OCI-LY7 (cell line): ENCODE measurements at regions not wholly inside any gene's neighbourhood (a gene's known extent, or its start where the extent isn't known, plus 50 kb on each side); places are given as distances from the start of the nearest gene placed in this dataset.

Experiments used
- BruUV-seq: library from RNA; stranded (reverse); fragments of 400-500 nt; replicated peaks from 2 replicates; lab custom pipeline; 2021; lab: Mats Ljungman, UMichigan
- CTCF ChIA-PET: fragments of 300-600 bp; sonication (Branson Sonifier 250); formaldehyde crosslinking; loops from one replicate; lab custom pipeline; 2022; ENCODE audit warnings: antibody characterized with exemption; ENCODE audit not compliant: unreplicated experiment; lab: Charles Lee
- POLR2A ChIA-PET: fragments of 300-600 bp; sonication (Branson Sonifier 250); formaldehyde crosslinking; loops from one replicate; lab custom pipeline; 2022; ENCODE audit warnings: antibody characterized with exemption; lab: Charles Lee
- DNase-seq: peaks from one replicate; pipeline ENCODE4 v3.0.0-alpha.2; 2015; ENCODE audit warnings: low spot score
- H2AFZ ChIP-seq: fragments of 200-600 bp; sonication (generic), shearing (Covaris generic); 2 replicates; pipeline ENCODE4 v1.6.1; 2014; ENCODE audit warnings: mild to moderate bottlenecking, antibody characterized with exemption, low read length, moderate library complexity
- H3K27ac ChIP-seq: fragments of 200-600 bp; sonication (generic); 2 replicates; pipeline ENCODE4 v1.5.1; 2014; ENCODE audit warnings: mixed run types, low read depth, mild to moderate bottlenecking, moderate library complexity, low read length, inconsistent platforms; ENCODE audit not compliant: poor library complexity, severe bottlenecking
- H3K36me3 ChIP-seq: fragments of 200-600 bp; sonication (generic); 2 replicates; pipeline ENCODE4 v1.6.1; 2014; ENCODE audit warnings: mild to moderate bottlenecking, antibody characterized with exemption, low read length, moderate library complexity, mixed read lengths; ENCODE audit not compliant: insufficient read depth
- H3K4me1 ChIP-seq: fragments of 200-600 bp; sonication (generic); 2 replicates; pipeline ENCODE4 v1.5.1; 2014; ENCODE audit warnings: mild to moderate bottlenecking, low read length; ENCODE audit not compliant: insufficient read depth, poor library complexity, severe bottlenecking
- H3K4me2 ChIP-seq: fragments of 200-600 bp; sonication (generic); 2 replicates; pipeline ENCODE4 v1.6.1; 2014; ENCODE audit warnings: mild to moderate bottlenecking, low read length
- H3K4me3 ChIP-seq: fragments of 200-600 bp; sonication (generic); 2 replicates; pipeline ENCODE4 v1.5.1; 2014; ENCODE audit warnings: mild to moderate bottlenecking, low read depth, low read length; ENCODE audit not compliant: poor library complexity, severe bottlenecking
- H3K79me2 ChIP-seq: fragments of 200-600 bp; sonication (generic); 2 replicates; pipeline ENCODE4 v1.6.1; 2016; ENCODE audit warnings: low read depth, mild to moderate bottlenecking, low read length, moderate library complexity, mixed read lengths; ENCODE audit not compliant: insufficient read depth
- H3K9me2 ChIP-seq: fragments of 200-600 bp; sonication (generic); 2 replicates; pipeline ENCODE4 v1.6.1; 2016; ENCODE audit warnings: mild to moderate bottlenecking, low read length, mixed read lengths; ENCODE audit not compliant: insufficient read depth
- H3K9me3 ChIP-seq: fragments of 200-600 bp; sonication (generic); 2 replicates; pipeline ENCODE4 v1.6.1; 2014; ENCODE audit warnings: mild to moderate bottlenecking, mixed run types, low read length, mixed read lengths
- H4K20me1 ChIP-seq: fragments of 200-600 bp; sonication (generic); 2 replicates; pipeline ENCODE4 v1.6.1; 2014; ENCODE audit warnings: mild to moderate bottlenecking, antibody characterized with exemption, low read length, moderate library complexity, mixed read lengths; ENCODE audit not compliant: insufficient read depth
- CTCF ChIP-seq: fragments of 200-600 bp; sonication (generic); conservative IDR thresholded peaks from 2 replicates; pipeline ENCODE4 v1.5.1; 2014; ENCODE audit warnings: mild to moderate bottlenecking, antibody characterized with exemption, low read length, moderate library complexity, mixed read lengths
- EZH2phosphoT487 ChIP-seq: fragments of 200-600 bp; sonication (generic); IDR thresholded peaks from 2 replicates; pipeline ENCODE4 v1.6.1; 2018; ENCODE audit warnings: low read depth, borderline replicate concordance, mild to moderate bottlenecking, mixed run types, antibody characterized with exemption, low read length, moderate library complexity, mixed read lengths
- intact Hi-C: fragments of 100-400 bp; cut with micrococcal nuclease; formaldehyde crosslinking; loops from one replicate; pipeline ENCODE4 v1.10.0; 2022; ENCODE audit not compliant: unreplicated experiment

- H3K9me2 ChIP-seq = no peaks in the 10 kb centered on the region
- H3K36me3 ChIP-seq = no peaks in the 10 kb centered on the region
- no peaks in the 10 kb centered on the region for H4K20me1 ChIP-seq
- H3K79me2 ChIP-seq = no peaks in the 10 kb centered on the region
- no peak for DNase-seq
- no peak overlapping the region for H3K27ac ChIP-seq
- no peak overlapping the region for H3K4me3 ChIP-seq
- no peaks in the 10 kb centered on the region for H3K4me1 ChIP-seq
- POLR2A ChIA-PET = interaction anchor here (0.7 kb wide), 1 partner anchor 23 kb away, joined by 8 read pairs; no protein-coding TSS in a partner anchor
- TF ChIP-seq EZH2phosphoT487 (no peak), CTCF (no peak)
- no peak overlapping the region for H2AFZ ChIP-seq
- no peaks in the 10 kb centered on the region for H3K9me3 ChIP-seq
- BruUV-seq = no TSS peak
- H3K4me2 ChIP-seq = no peak overlapping the region
- CTCF ChIA-PET = no interaction called here
- intact Hi-C loops = no loop called here
Measured at GRCh38 chr4:148800336-148800885, 358.2 kb upstream of the NR3C2 start.

- Histone ChIP-seq H3K9me3 (no peaks in the 10 kb centered on the region), H3K4me2 (no peak overlapping the region), H4K20me1 (no peaks in the 10 kb centered on the region), H2AFZ (no peak overlapping the region), H3K79me2 (no peaks in the 10 kb centered on the region), H3K4me1 (no peaks in the 10 kb centered on the region), H3K9me2 (no peaks in the 10 kb centered on the region), H3K36me3 (no peaks in the 10 kb centered on the region), H3K27ac (no peak overlapping the region), H3K4me3 (no peak overlapping the region)
- intact Hi-C loops = no loop called here
- TF ChIP-seq CTCF (no peak), EZH2phosphoT487 (no peak)
- ChIA-PET POLR2A (interaction anchor here (0.6 kb wide), 1 partner anchor 34 kb away, joined by 3 read pairs; no protein-coding TSS in a partner anchor), CTCF (no interaction called here)
- no peak for DNase-seq
- BruUV-seq = no TSS peak
Measured at GRCh38 chr4:148795156-148795864, 353.1 kb upstream of the NR3C2 start.

- CTCF ChIA-PET = no interaction called here
- no peak for DNase-seq
- Histone ChIP-seq H3K9me3 (no peaks in the 10 kb centered on the region), H3K36me3 (no peaks in the 10 kb centered on the region), H3K4me2 (no peak overlapping the region), H3K4me3 (no peak overlapping the region), H3K9me2 (no peaks in the 10 kb centered on the region), H3K79me2 (no peaks in the 10 kb centered on the region), H4K20me1 (no peaks in the 10 kb centered on the region), H3K4me1 (no peaks in the 10 kb centered on the region), H2AFZ (no peak overlapping the region), H3K27ac (no peak overlapping the region)
- BruUV-seq = no TSS peak
- POLR2A ChIA-PET = interaction anchor here (2.7 kb wide), 1 partner anchor 9 kb away, joined by 10 read pairs; no protein-coding TSS in a partner anchor
- TF ChIP-seq EZH2phosphoT487 = no peak
- no peak for TF ChIP-seq CTCF
- intact Hi-C loops = no loop called here
Measured at GRCh38 chr4:148793221-148793620, 351.0 kb upstream of the NR3C2 start.
